A549 (cell line): ENCODE measurements at regions not wholly inside any gene's neighbourhood (a gene's known extent, or its start where the extent isn't known, plus 50 kb on each side); places are given as distances from the start of the nearest gene placed in this dataset.

Experiments used
- ATAC-seq, 2 experiments: fragments of 200-7000 bp in 1 of 2; fragments of >200 bp in 1 of 2; cut with Nextera tagmentation in 1 of 2; cut with Tn5 transposase in 1 of 2; 3 replicates each; pipeline versions ENCODE4 v1.8.0 to v1.9.1; 2018 to 2020; ENCODE audit warnings: mild to moderate bottlenecking in 1 of 2, moderate library complexity in 1 of 2
- CTCF ChIA-PET: fragments of 300-600 bp; sonication (Branson Sonifier 250); formaldehyde crosslinking; extraction: SDS; loops from one replicate; lab custom pipeline; 2021; ENCODE audit warnings: antibody characterized with exemption, inconsistent platforms; lab: Yijun Ruan, JAX
- POLR2A ChIA-PET: fragments of 350-600 bp; formaldehyde crosslinking; extraction: SDS; loops from one replicate; lab custom pipeline; 2021; ENCODE audit warnings: antibody characterized with exemption, inconsistent platforms; lab: Yijun Ruan, JAX
- DNase-seq, 2 experiments: peaks; one replicate each; pipeline versions ENCODE4 v3.0.0 to v3.0.0-alpha.2; 2011 to 2016; ENCODE audit warnings: low read depth in 1 of 2, low spot score in 1 of 2
- FAIRE-seq: peaks from 2 replicates; lab custom pipeline; 2011; peaks lifted over from hg19 to GRCh38; lab: Jason Lieb, UNC
- H3K27ac ChIP-seq, 2 experiments: fragments of >200 bp; sonication (Bioruptor Twin); formaldehyde crosslinking; 3 replicates each; pipeline ENCODE4 v1.5.1; 2016 to 2017
- H3K4me1 ChIP-seq: fragments of >200 bp; sonication (Bioruptor Twin); formaldehyde crosslinking; 3 replicates; pipeline ENCODE4 v1.6.1; 2016
- H3K4me2 ChIP-seq: fragments of >200 bp; sonication (Bioruptor Twin); formaldehyde crosslinking; 3 replicates; pipeline ENCODE4 v1.6.1; 2016
- H3K4me3 ChIP-seq: fragments of >200 bp; sonication (Bioruptor Twin); formaldehyde crosslinking; 3 replicates; pipeline ENCODE4 v1.5.1; 2016
- H3K9me3 ChIP-seq: fragments of >200 bp; sonication (Bioruptor Twin); formaldehyde crosslinking; 3 replicates; pipeline ENCODE4 v1.6.1; 2016
- ATOH8 ChIP-seq: fragments of 250-450 bp; sonication (Bioruptor Pico); IDR thresholded peaks from 2 replicates; pipeline ENCODE4 v1.5.0; 2020; ENCODE audit warnings: low read depth, mild to moderate bottlenecking, moderate library complexity
- BHLHE40 ChIP-seq: IDR thresholded peaks from 2 replicates; pipeline ENCODE4 v1.6.1; 2012; ENCODE audit warnings: low read depth, low read length, inconsistent platforms
- EHF ChIP-seq: fragments of 250-450 bp; sonication (Bioruptor Pico); IDR thresholded peaks from 2 replicates; pipeline ENCODE4 v1.5.0; 2020; ENCODE audit warnings: mild to moderate bottlenecking
- EHMT2 ChIP-seq: fragments of 200-600 bp; sonication (generic); IDR thresholded peaks from 2 replicates; pipeline ENCODE4 v1.6.1; 2016; ENCODE audit warnings: antibody characterized with exemption, low read depth, mild to moderate bottlenecking, moderate library complexity
- EP300 ChIP-seq, 2 experiments: fragments of >200 bp; sonication (Bioruptor Twin); formaldehyde crosslinking; IDR thresholded peaks; 2 replicates in 1 of 2; 3 replicates in 1 of 2; pipeline ENCODE4 v1.6.1; 2016 to 2017
- FOSB ChIP-seq: fragments of 250-450 bp; sonication (Bioruptor Pico); IDR thresholded peaks from 2 replicates; pipeline ENCODE4 v1.5.0; 2020; ENCODE audit warnings: mild to moderate bottlenecking, moderate library complexity
- FOXS1 ChIP-seq: fragments of 250-450 bp; sonication (Bioruptor Pico); IDR thresholded peaks from 2 replicates; pipeline ENCODE4 v1.5.0; 2020; ENCODE audit warnings: mild to moderate bottlenecking, moderate library complexity
- GATA3 ChIP-seq: IDR thresholded peaks from 2 replicates; pipeline ENCODE4 v1.6.1; 2012; ENCODE audit warnings: borderline replicate concordance
- HES2 ChIP-seq: fragments of >200 bp; sonication (Bioruptor Twin); formaldehyde crosslinking; IDR thresholded peaks from 2 replicates; pipeline ENCODE4 v1.6.1; 2016
- HEYL ChIP-seq: fragments of 250-450 bp; sonication (Bioruptor Pico); IDR thresholded peaks from 2 replicates; pipeline ENCODE4 v1.8.0; 2021; ENCODE audit warnings: mild to moderate bottlenecking, moderate library complexity
- HOXA7 ChIP-seq: fragments of 250-450 bp; sonication (Bioruptor Pico); IDR thresholded peaks from 2 replicates; pipeline ENCODE4 v1.5.0; 2020; ENCODE audit warnings: mild to moderate bottlenecking, moderate library complexity
- HOXB5 ChIP-seq: fragments of 250-450 bp; sonication (Bioruptor Pico); IDR thresholded peaks from 2 replicates; pipeline ENCODE4 v1.5.0; 2020; ENCODE audit warnings: mild to moderate bottlenecking, moderate library complexity
- JUN ChIP-seq, 2 experiments: fragments of >200 bp; sonication (Bioruptor Twin); formaldehyde crosslinking; IDR thresholded peaks; 2 replicates in 1 of 2; 3 replicates in 1 of 2; pipeline ENCODE4 v1.6.1; 2016 to 2017
- JUNB ChIP-seq: fragments of >200 bp; sonication (Bioruptor Twin); formaldehyde crosslinking; IDR thresholded peaks from 2 replicates; pipeline ENCODE4 v1.6.1; 2016
- KDM1A ChIP-seq: fragments of 200-600 bp; sonication (generic); IDR thresholded peaks from 2 replicates; pipeline ENCODE4 v1.6.1; 2016; ENCODE audit warnings: low read depth, mild to moderate bottlenecking
- KDM5A ChIP-seq: fragments of 200-600 bp; sonication (generic); IDR thresholded peaks from 2 replicates; pipeline ENCODE4 v1.6.1; 2016; ENCODE audit warnings: antibody characterized with exemption, mild to moderate bottlenecking
- MAX ChIP-seq: IDR thresholded peaks from 2 replicates; pipeline ENCODE4 v1.6.1; 2012
- NFE2L2 ChIP-seq: fragments of 150-350 bp; conservative IDR thresholded peaks from 2 replicates; pipeline ENCODE4 v1.6.1; 2014; ENCODE audit warnings: low read length
- NPAS2 ChIP-seq: fragments of 250-450 bp; sonication (Bioruptor Pico); IDR thresholded peaks from 2 replicates; pipeline ENCODE4 v1.8.0; 2022; ENCODE audit warnings: mild to moderate bottlenecking, moderate library complexity, borderline replicate concordance
- NR3C1 ChIP-seq: fragments of >200 bp; sonication (Bioruptor Twin); formaldehyde crosslinking; IDR thresholded peaks from 3 replicates; pipeline ENCODE4 v1.6.1; 2017
- RAD21 ChIP-seq, 2 experiments: fragments of >200 bp in 1 of 2; sonication (Bioruptor Twin) in 1 of 2; formaldehyde crosslinking in 1 of 2; IDR thresholded peaks in 1 of 2; conservative IDR thresholded peaks in 1 of 2; 2 replicates in 1 of 2; 3 replicates in 1 of 2; pipeline ENCODE4 v1.6.1; 2012 to 2018; ENCODE audit warnings: inconsistent platforms in 1 of 2
- RARB ChIP-seq: fragments of 250-450 bp; sonication (Bioruptor Pico); IDR thresholded peaks from 2 replicates; pipeline ENCODE4 v1.8.0; 2021; ENCODE audit warnings: mild to moderate bottlenecking, moderate library complexity
- REST ChIP-seq: fragments of 200-600 bp; sonication (generic); IDR thresholded peaks from 2 replicates; pipeline ENCODE4 v1.6.1; 2016; ENCODE audit warnings: antibody characterized with exemption, mild to moderate bottlenecking, moderate library complexity
- SMC3 ChIP-seq: fragments of >200 bp; sonication (Bioruptor Twin); formaldehyde crosslinking; IDR thresholded peaks from 3 replicates; pipeline ENCODE4 v1.6.1; 2018; ENCODE audit warnings: inconsistent platforms
- TFCP2L1 ChIP-seq: fragments of 250-450 bp; sonication (Bioruptor Pico); IDR thresholded peaks from 2 replicates; pipeline ENCODE4 v1.5.0; 2021; ENCODE audit warnings: mild to moderate bottlenecking
- ZNF302 ChIP-seq: fragments of 250-450 bp; sonication (Bioruptor Pico); IDR thresholded peaks from 2 replicates; pipeline ENCODE4 v1.9.0; 2021; ENCODE audit warnings: inconsistent platforms, mild to moderate bottlenecking, moderate library complexity

- CTCF ChIA-PET, result interaction anchor here (0.9 kb wide), 1 partner anchor 290 kb away, joined by 4 read pairs; no protein-coding TSS in a partner anchor
- no peak for ATAC-seq
- H3K27ac ChIP-seq, result no peak overlapping the region
- POLR2A ChIA-PET, result no interaction called here
- no peak overlapping the region for H3K4me2 ChIP-seq
- TF ChIP-seq GATA3 (no peak), SMC3 (no peak), KDM1A (no peak), ZNF302 (CRISPR knock-in tag) (no peak), NPAS2 (CRISPR knock-in tag) (no peak), MAX (no peak), BHLHE40 (no peak), JUNB (no peak), RAD21 (conservative IDR thresholded peaks at IDR 0.05 in 1 of 2, IDR thresholded peaks at IDR 0.05 in 1 of 2) (no peak), HOXB5 (CRISPR knock-in tag) (no peak), EP300 (IDR thresholded peaks at IDR 0.05) (no peak), HES2 (no peak), EHF (CRISPR knock-in tag) (no peak)
- TF ChIP-seq, all 56 proteins: peak for 0
- Histone ChIP-seq H3K4me3 (no peak overlapping the region), H3K9me3 (no peaks in the 10 kb centered on the region), H3K4me1 (0 out of 3 replicates have a peak, but pooled peaks cover 4% of the 10 kb centered on the region)
- DNase-seq (no peak), FAIRE-seq (no peak)
Observed at GRCh38 chr5:159697530-159697929, 218.8 kb upstream of the ADRA1B start.

- no peak for TF ChIP-seq EHMT2
- no peak for TF ChIP-seq JUN (IDR thresholded peaks at IDR 0.05)
- TF ChIP-seq ZNF302 (CRISPR knock-in tag), result no peak
- TF ChIP-seq REST, result no peak
- no peak for TF ChIP-seq RARB (CRISPR knock-in tag)
- TF ChIP-seq FOXS1, result no peak
- no peak for TF ChIP-seq RAD21 (conservative IDR thresholded peaks at IDR 0.05 in 1 of 2, IDR thresholded peaks at IDR 0.05 in 1 of 2)
- TF ChIP-seq HES2, result no peak
- no peak for TF ChIP-seq NPAS2 (CRISPR knock-in tag)
- TF ChIP-seq KDM5A, result no peak
- TF ChIP-seq EHF (CRISPR knock-in tag), result no peak
- no peak for TF ChIP-seq BHLHE40
- TF ChIP-seq NFE2L2, result no peak
- no peak for TF ChIP-seq NR3C1
- no peak for TF ChIP-seq HEYL (CRISPR knock-in tag)
- TF ChIP-seq ATOH8 (CRISPR knock-in tag), result no peak
- TF ChIP-seq TFCP2L1 (CRISPR knock-in tag), result no peak
- no peak for TF ChIP-seq FOSB (CRISPR knock-in tag)
- TF ChIP-seq HOXA7 (CRISPR knock-in tag), result no peak
- H3K4me2 ChIP-seq, result no peak overlapping the region
- FAIRE-seq (peak; percentile 36), DNase-seq (no peak), ATAC-seq (no peak)
- ChIA-PET POLR2A (no interaction called here), CTCF (interaction anchor here (0.9 kb wide), 1 partner anchor 289 kb away, joined by 4 read pairs; no protein-coding TSS in a partner anchor)
- no peak overlapping the region for H3K27ac ChIP-seq
- H3K4me1 ChIP-seq, result 0 out of 3 replicates have a peak, but pooled peaks cover 6% of the 10 kb centered on the region
- H3K4me3 ChIP-seq, result no peak overlapping the region
- H3K9me3 ChIP-seq, result no peaks in the 10 kb centered on the region
Observed at GRCh38 chr5:159698322-159698721, 218.0 kb upstream of the ADRA1B start.
